T-helper 1 cell treated with Interleukin-12 subunit alpha and Interleukin-12 subunit beta and Interleukin-4 antibody, amounts not matched to agents 30 μg/mL and 1 μg/mL, for 36 hours (primary cell): ENCODE measurements at regions not wholly inside any gene's neighbourhood (a gene's known extent, or its start where the extent isn't known, plus 50 kb on each side); places are given as distances from the start of the nearest gene placed in this dataset.
"Not testable (repeated sequence)": the region's sequence is repeated elsewhere in the genome, so short reads cannot be mapped to it uniquely, and the experiment has no call there.

Experiments
- H3K27ac Mint-ChIP-seq: one replicate; pipeline ENCODE4 v1.8.0; 2021; ENCODE audit warnings: mild to moderate bottlenecking, mixed read lengths
- H3K27me3 Mint-ChIP-seq: one replicate; pipeline ENCODE4 v1.8.0; 2021; ENCODE audit warnings: low read depth, mixed read lengths
- H3K36me3 Mint-ChIP-seq: one replicate; pipeline ENCODE4 v1.8.0; 2021; ENCODE audit warnings: low read depth, mixed read lengths
- H3K4me1 Mint-ChIP-seq: one replicate; pipeline ENCODE4 v1.8.0; 2021; ENCODE audit warnings: low read depth, mixed read lengths
- H3K4me3 Mint-ChIP-seq: one replicate; pipeline ENCODE4 v1.8.0; 2021; ENCODE audit warnings: mild to moderate bottlenecking, moderate library complexity, mixed read lengths
- H3K9me3 Mint-ChIP-seq: one replicate; pipeline ENCODE4 v1.8.0; 2021; ENCODE audit warnings: mixed read lengths

- Mint-ChIP-seq H3K4me3 (no peak overlapping the region), H3K4me1 (no peaks in the 10 kb centered on the region), H3K36me3 (no peaks in the 10 kb centered on the region), H3K9me3 (no peaks in the 10 kb centered on the region), H3K27me3 (no peaks in the 10 kb centered on the region), H3K27ac (no peak overlapping the region)
Measured at GRCh38 chr1:98306517-98307089, 354.9 kb upstream of the SNX7 start.

- H3K9me3 Mint-ChIP-seq, result no peaks in the 10 kb centered on the region
- no peaks in the 10 kb centered on the region for H3K36me3 Mint-ChIP-seq
- H3K27ac Mint-ChIP-seq, result no peak overlapping the region
- no peak overlapping the region for H3K4me3 Mint-ChIP-seq
- no peaks in the 10 kb centered on the region for H3K27me3 Mint-ChIP-seq
- no peaks in the 10 kb centered on the region for H3K4me1 Mint-ChIP-seq
Measured at GRCh38 chr1:98305362-98305761, 356.2 kb upstream of the SNX7 start.

GRCh38 chr1:98304888-98305287, 356.6 kb upstream of the SNX7 start:
- no peaks in the 10 kb centered on the region for H3K27me3 Mint-ChIP-seq
- H3K4me3 Mint-ChIP-seq, result no peak overlapping the region
- no peaks in the 10 kb centered on the region for H3K36me3 Mint-ChIP-seq
- no peaks in the 10 kb centered on the region for H3K4me1 Mint-ChIP-seq
- no peak overlapping the region for H3K27ac Mint-ChIP-seq
- H3K9me3 Mint-ChIP-seq, result no peaks in the 10 kb centered on the region

- no peaks in the 10 kb centered on the region for H3K36me3 Mint-ChIP-seq
Measured at GRCh38 chr1:98299861-98300260, 361.7 kb upstream of the SNX7 start.

GRCh38 chr1:98299313-98299712, 362.2 kb upstream of the SNX7 start:
- Mint-ChIP-seq H3K27ac (no peak overlapping the region), H3K36me3 (no peaks in the 10 kb centered on the region), H3K4me1 (no peaks in the 10 kb centered on the region), H3K27me3 (peaks cover 4% of the 10 kb centered on the region), H3K9me3 (no peaks in the 10 kb centered on the region), H3K4me3 (no peak overlapping the region)

More at GRCh38 chr1:98299861-98300260, 361.7 kb upstream of the SNX7 start:
- Mint-ChIP-seq H3K27ac (no peak overlapping the region), H3K4me1 (no peaks in the 10 kb centered on the region), H3K9me3 (no peaks in the 10 kb centered on the region), H3K27me3 (peaks cover 4% of the 10 kb centered on the region), H3K4me3 (no peak overlapping the region)

GRCh38 chr1:98298319-98298718, 363.2 kb upstream of the SNX7 start:
- no peaks in the 10 kb centered on the region for H3K36me3 Mint-ChIP-seq
- no peaks in the 10 kb centered on the region for H3K9me3 Mint-ChIP-seq
- H3K4me3 Mint-ChIP-seq, result no peak overlapping the region
- no peaks in the 10 kb centered on the region for H3K4me1 Mint-ChIP-seq
- H3K27ac Mint-ChIP-seq, result no peak overlapping the region
- peaks cover 7% of the 10 kb centered on the region for H3K27me3 Mint-ChIP-seq

- H3K27ac Mint-ChIP-seq, result no peak overlapping the region
- no peaks in the 10 kb centered on the region for H3K4me1 Mint-ChIP-seq
- no peaks in the 10 kb centered on the region for H3K9me3 Mint-ChIP-seq
- no peak overlapping the region for H3K4me3 Mint-ChIP-seq
- H3K27me3 Mint-ChIP-seq, result peaks cover 7% of the 10 kb centered on the region
- H3K36me3 Mint-ChIP-seq, result no peaks in the 10 kb centered on the region
Measured at GRCh38 chr1:98296681-98297080, 364.8 kb upstream of the SNX7 start.

- no peaks in the 10 kb centered on the region for H3K9me3 Mint-ChIP-seq
- no peak overlapping the region for H3K4me3 Mint-ChIP-seq
Measured at GRCh38 chr1:98294127-98294526, 367.4 kb upstream of the SNX7 start.

GRCh38 chr1:98292994-98293393, 368.5 kb upstream of the SNX7 start:
- no peaks in the 10 kb centered on the region for H3K36me3 Mint-ChIP-seq
- no peak overlapping the region for H3K4me3 Mint-ChIP-seq
- H3K27ac Mint-ChIP-seq, result no peak overlapping the region
- no peaks in the 10 kb centered on the region for H3K4me1 Mint-ChIP-seq
- no peaks in the 10 kb centered on the region for H3K9me3 Mint-ChIP-seq
- H3K27me3 Mint-ChIP-seq, result peaks cover 14% of the 10 kb centered on the region

More at GRCh38 chr1:98294127-98294526, 367.4 kb upstream of the SNX7 start:
- Mint-ChIP-seq H3K27ac (no peak overlapping the region), H3K36me3 (no peaks in the 10 kb centered on the region), H3K27me3 (peaks cover 18% of the 10 kb centered on the region), H3K4me1 (no peaks in the 10 kb centered on the region)

GRCh38 chr1:98289311-98289710, 368.5 kb upstream of the DPYD start:
- Mint-ChIP-seq H3K4me1 (no peaks in the 10 kb centered on the region), H3K27me3 (peaks cover 14% of the 10 kb centered on the region), H3K4me3 (no peak overlapping the region), H3K36me3 (no peaks in the 10 kb centered on the region), H3K9me3 (no peaks in the 10 kb centered on the region), H3K27ac (no peak overlapping the region)

GRCh38 chr1:98288494-98288893, 367.7 kb upstream of the DPYD start:
- Mint-ChIP-seq H3K27ac (no peak overlapping the region), H3K36me3 (no peaks in the 10 kb centered on the region), H3K4me3 (no peak overlapping the region), H3K27me3 (peaks cover 12% of the 10 kb centered on the region), H3K9me3 (no peaks in the 10 kb centered on the region), H3K4me1 (no peaks in the 10 kb centered on the region)

GRCh38 chr1:98287626-98288025, 366.8 kb upstream of the DPYD start:
- H3K9me3 Mint-ChIP-seq, result no peaks in the 10 kb centered on the region
- H3K4me1 Mint-ChIP-seq, result no peaks in the 10 kb centered on the region
- no peaks in the 10 kb centered on the region for H3K36me3 Mint-ChIP-seq
- no peak overlapping the region for H3K27ac Mint-ChIP-seq
- peaks cover 11% of the 10 kb centered on the region for H3K27me3 Mint-ChIP-seq
- no peak overlapping the region for H3K4me3 Mint-ChIP-seq

- Mint-ChIP-seq H3K27me3 (peaks cover 11% of the 10 kb centered on the region), H3K4me3 (no peak overlapping the region), H3K36me3 (no peaks in the 10 kb centered on the region), H3K9me3 (no peaks in the 10 kb centered on the region), H3K4me1 (no peaks in the 10 kb centered on the region), H3K27ac (no peak overlapping the region)
Measured at GRCh38 chr1:98286656-98287055, 365.8 kb upstream of the DPYD start.

GRCh38 chr1:98285286-98285685, 364.5 kb upstream of the DPYD start:
- not testable (repeated sequence) for H3K36me3 Mint-ChIP-seq, H3K27me3 Mint-ChIP-seq, H3K4me1 Mint-ChIP-seq, H3K9me3 Mint-ChIP-seq, H3K27ac Mint-ChIP-seq, H3K4me3 Mint-ChIP-seq

- Mint-ChIP-seq H3K4me3 (no peak overlapping the region), H3K27ac (no peak overlapping the region), H3K27me3 (peaks cover 5% of the 10 kb centered on the region), H3K4me1 (no peaks in the 10 kb centered on the region), H3K36me3 (no peaks in the 10 kb centered on the region), H3K9me3 (no peaks in the 10 kb centered on the region)
Measured at GRCh38 chr1:98280049-98280448, 359.2 kb upstream of the DPYD start.

GRCh38 chr1:98278055-98278454, 357.2 kb upstream of the DPYD start:
- Mint-ChIP-seq H3K36me3 (no peaks in the 10 kb centered on the region), H3K9me3 (peaks cover 3% of the 10 kb centered on the region), H3K4me1 (no peaks in the 10 kb centered on the region), H3K27ac (no peak overlapping the region), H3K27me3 (peaks cover 5% of the 10 kb centered on the region), H3K4me3 (no peak overlapping the region)
